Large intestine (tissue), 3 donors: ENCODE measurements at regions not wholly inside any gene's neighbourhood (a gene's known extent, or its start where the extent isn't known, plus 50 kb on each side); places are given as distances from the start of the nearest gene placed in this dataset.

Source experiments
- DNase-seq, 2 donors: peaks; one replicate each; pipeline versions ENCODE4 v3.0.0 to v3.0.0-alpha.2; 2013
- H3K27ac ChIP-seq: one replicate; pipeline ENCODE4 v1.5.1; 2013; ENCODE audit warnings: low read length
- H3K27me3 ChIP-seq: 2 replicates; pipeline ENCODE4 v1.6.1; 2013; ENCODE audit warnings: low read length; ENCODE audit not compliant: control insufficient read depth, insufficient read depth
- H3K36me3 ChIP-seq: 2 replicates; pipeline ENCODE4 v1.6.1; 2013; ENCODE audit warnings: low read length; ENCODE audit not compliant: control insufficient read depth, insufficient read depth
- H3K4me1 ChIP-seq: one replicate; pipeline ENCODE4 v1.6.1; 2013; ENCODE audit warnings: low read length; ENCODE audit not compliant: control insufficient read depth, insufficient read depth
- H3K4me3 ChIP-seq: one replicate; pipeline ENCODE4 v1.5.1; 2013; ENCODE audit warnings: low read length
- H3K9me3 ChIP-seq: one replicate; pipeline ENCODE4 v1.6.1; 2013; ENCODE audit warnings: mild to moderate bottlenecking, low read depth, low read length, moderate library complexity; ENCODE audit not compliant: control insufficient read depth
- WGBS: methylation state at CpG from one replicate; pipeline ENCODE4 v1.1.5; 2013; ENCODE audit warnings: low lambda C conversion rate; ENCODE audit not compliant: insufficient coverage; 5-methylcytosine and 5-hydroxymethylcytosine counted together

DNA sequence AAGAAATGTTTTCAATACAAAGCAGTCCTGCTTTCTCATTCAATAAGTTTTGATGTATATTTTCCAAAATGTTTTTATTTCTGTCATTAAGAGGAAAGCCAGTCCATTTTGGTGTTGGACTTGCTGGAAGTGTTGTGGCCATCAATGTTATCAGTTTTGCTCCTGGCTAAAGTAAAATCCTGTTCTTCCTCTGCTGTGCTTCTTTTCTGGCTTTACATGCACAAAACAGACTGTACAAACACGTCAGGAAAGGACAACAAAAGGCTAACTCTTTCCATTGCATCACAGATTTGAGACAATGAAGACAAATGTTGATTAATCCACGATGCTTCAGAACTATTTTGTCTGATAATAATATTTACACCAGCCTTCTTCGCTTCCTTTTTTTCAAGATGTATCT, 735.4 kb downstream of the LTN1 start:
- Histone ChIP-seq H3K4me3 (no peak overlapping the region), H3K27me3 (no peaks in the 10 kb centered on the region), H3K9me3 (peaks cover 4% of the 10 kb centered on the region), H3K27ac (peak overlapping the region; percentile 72), H3K4me1 (peaks cover 20% of the 10 kb centered on the region), H3K36me3 (no peaks in the 10 kb centered on the region)
- 49% methylated on average over 3 of the region's 3 CpGs for WGBS
- DNase-seq = peak in 1 of 2 donors; percentile 35

DNA sequence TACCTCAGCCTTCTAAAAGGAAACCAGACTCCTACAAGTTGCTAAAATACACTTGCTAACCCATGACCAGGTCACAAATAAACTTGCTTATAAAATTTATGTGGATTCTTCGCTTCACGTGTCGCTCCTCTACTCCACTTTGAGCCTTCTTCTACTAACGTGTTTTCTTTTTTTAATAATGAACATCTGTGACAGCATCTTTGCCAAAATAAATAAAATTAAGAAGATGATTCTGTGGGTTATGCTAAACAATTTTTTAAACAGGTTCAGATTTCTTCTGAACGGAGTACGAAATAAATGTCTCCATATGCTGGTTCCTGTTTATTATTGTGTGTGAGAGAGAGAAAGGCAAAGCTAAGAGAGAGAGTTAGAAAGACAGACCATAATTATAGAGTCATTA, 735.8 kb downstream of the LTN1 start:
- Histone ChIP-seq H3K9me3 (peaks cover 2% of the 10 kb centered on the region), H3K27ac (peak overlapping the region; percentile 72), H3K27me3 (no peaks in the 10 kb centered on the region), H3K36me3 (no peaks in the 10 kb centered on the region), H3K4me3 (no peak overlapping the region), H3K4me1 (peaks cover 20% of the 10 kb centered on the region)
- no peak for DNase-seq
- WGBS = 86% methylated on average over 2 of the region's 6 CpGs

DNA sequence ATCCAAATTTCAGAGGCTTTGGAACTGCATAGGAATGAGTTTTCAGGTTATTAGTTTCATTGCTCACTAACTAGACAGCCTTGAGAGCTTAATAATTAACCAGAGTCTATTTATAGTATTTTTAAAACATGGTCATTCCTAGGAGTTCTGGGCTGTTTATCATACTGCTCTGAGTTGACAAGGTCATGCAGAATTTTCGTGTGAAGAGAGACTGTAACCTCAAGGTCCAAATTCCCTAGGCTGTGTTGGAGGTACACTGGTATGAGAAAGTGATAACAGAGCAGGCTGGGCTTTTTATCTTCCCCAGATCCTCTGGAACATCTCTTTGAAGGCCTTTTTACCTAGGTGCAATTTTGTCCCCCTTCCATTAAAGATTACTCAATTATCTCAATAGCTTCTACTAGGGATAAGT, 736.3 kb downstream of the LTN1 start:
- H3K4me1 ChIP-seq = peaks cover 20% of the 10 kb centered on the region
- H3K4me3 ChIP-seq = no peak overlapping the region
- no peaks in the 10 kb centered on the region for H3K27me3 ChIP-seq
- H3K36me3 ChIP-seq = no peaks in the 10 kb centered on the region
- H3K9me3 ChIP-seq = peaks cover 2% of the 10 kb centered on the region
- WGBS = no CpG with 5 or more reads among the region's 1 CpG
- DNase-seq = peak; percentile 90 to 95
- peak overlapping the region; percentile 72 for H3K27ac ChIP-seq

DNA sequence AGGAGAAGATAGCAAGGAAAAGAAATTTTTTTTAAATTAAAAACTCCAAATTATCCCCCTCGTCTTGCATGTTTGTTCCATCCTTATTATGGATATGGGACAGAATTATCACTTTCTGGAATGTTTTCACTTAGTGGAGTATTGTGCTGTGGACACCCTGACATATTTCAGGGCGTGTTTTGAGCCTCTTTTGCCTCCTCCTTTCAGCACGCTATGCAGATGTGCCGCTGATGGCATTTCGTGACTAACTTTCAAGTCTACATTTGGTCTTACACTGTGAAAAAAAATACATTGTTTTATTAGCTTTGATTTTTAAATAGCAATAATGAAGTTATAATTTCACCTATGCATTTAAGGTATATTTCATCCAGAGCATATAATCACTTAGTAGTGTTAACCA, 738.7 kb downstream of the LTN1 start:
- peaks cover 2% of the 10 kb centered on the region for H3K9me3 ChIP-seq
- 86% methylated on average over 1 of the region's 5 CpGs for WGBS
- H3K4me3 ChIP-seq = no peak overlapping the region
- no peak for DNase-seq
- no peak overlapping the region for H3K27ac ChIP-seq
- peaks cover 20% of the 10 kb centered on the region for H3K4me1 ChIP-seq
- no peaks in the 10 kb centered on the region for H3K27me3 ChIP-seq
- no peaks in the 10 kb centered on the region for H3K36me3 ChIP-seq

DNA sequence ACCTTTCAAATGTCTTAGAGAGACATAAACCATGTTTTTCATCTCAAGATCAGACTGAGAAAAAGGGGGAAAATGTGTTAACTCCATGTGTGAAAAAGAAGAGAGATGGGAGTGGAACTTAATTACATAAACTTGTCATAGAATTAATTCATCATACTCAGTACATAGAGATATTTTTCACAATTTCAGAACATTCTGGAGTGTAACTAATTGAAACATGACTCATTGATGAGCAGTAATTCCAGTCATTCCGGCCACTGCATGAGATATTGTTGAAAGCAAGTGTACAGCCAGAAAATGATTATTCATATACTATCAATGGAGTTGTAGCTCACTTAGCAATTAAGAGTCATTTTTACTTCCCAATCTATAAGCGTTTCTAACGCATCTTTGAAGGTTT, 739.3 kb downstream of the LTN1 start:
- no CpG with 5 or more reads among the region's 3 CpGs for WGBS
- no peak overlapping the region for H3K27ac ChIP-seq
- H3K4me3 ChIP-seq = no peak overlapping the region
- no peaks in the 10 kb centered on the region for H3K27me3 ChIP-seq
- peaks cover 20% of the 10 kb centered on the region for H3K4me1 ChIP-seq
- no peaks in the 10 kb centered on the region for H3K36me3 ChIP-seq
- no peak for DNase-seq
- H3K9me3 ChIP-seq = peaks cover 2% of the 10 kb centered on the region

DNA sequence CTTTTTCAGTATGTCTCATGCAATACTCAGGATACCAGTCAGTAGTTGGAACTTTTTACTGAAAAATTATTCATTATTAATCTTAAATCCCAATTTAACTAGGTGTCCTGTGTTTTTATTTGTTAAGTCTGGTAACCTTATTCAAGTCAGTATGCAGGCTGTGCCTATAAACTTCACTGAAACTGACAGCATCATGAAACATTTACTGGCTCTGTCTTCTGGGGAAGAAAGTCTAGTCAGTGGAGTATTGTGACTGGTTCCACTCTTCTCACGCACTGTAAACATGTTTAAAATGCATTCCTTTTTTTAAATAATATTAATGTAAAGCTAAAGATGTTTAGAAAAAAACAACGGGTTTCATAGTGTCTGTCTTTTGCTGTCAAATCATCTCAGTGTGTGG, 739.7 kb downstream of the LTN1 start:
- peaks cover 2% of the 10 kb centered on the region for H3K9me3 ChIP-seq
- H3K4me1 ChIP-seq = peaks cover 16% of the 10 kb centered on the region
- no peak overlapping the region for H3K4me3 ChIP-seq
- WGBS = 92% methylated on average over 2 of the region's 2 CpGs
- no peak for DNase-seq
- no peaks in the 10 kb centered on the region for H3K36me3 ChIP-seq
- H3K27me3 ChIP-seq = no peaks in the 10 kb centered on the region
- H3K27ac ChIP-seq = no peak overlapping the region

DNA sequence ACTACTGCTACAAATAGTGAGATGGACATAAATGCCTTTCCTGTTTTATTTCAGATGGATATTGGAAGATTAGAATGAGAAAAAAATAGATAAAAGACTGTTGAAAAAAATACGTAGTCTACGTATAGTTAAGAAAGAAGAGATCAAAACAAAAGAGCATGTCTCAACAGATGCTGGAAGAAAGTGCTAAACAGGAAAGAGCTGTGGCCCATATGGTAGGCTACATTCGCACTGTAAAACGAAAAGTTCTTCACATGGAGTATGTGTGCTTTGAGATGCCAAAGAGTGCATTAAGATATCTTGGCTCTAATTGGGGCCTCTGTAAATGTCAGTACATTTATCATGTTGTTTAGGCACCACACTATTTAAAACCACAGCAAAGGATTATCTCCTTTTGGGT, 741.7 kb downstream of the LTN1 start:
- H3K27ac ChIP-seq = no peak overlapping the region
- peaks cover 3% of the 10 kb centered on the region for H3K4me1 ChIP-seq
- 100% methylated on average over 2 of the region's 4 CpGs for WGBS
- no peaks in the 10 kb centered on the region for H3K36me3 ChIP-seq
- H3K4me3 ChIP-seq = no peak overlapping the region
- no peaks in the 10 kb centered on the region for H3K27me3 ChIP-seq
- no peak for DNase-seq
- H3K9me3 ChIP-seq = peaks cover 2% of the 10 kb centered on the region

DNA sequence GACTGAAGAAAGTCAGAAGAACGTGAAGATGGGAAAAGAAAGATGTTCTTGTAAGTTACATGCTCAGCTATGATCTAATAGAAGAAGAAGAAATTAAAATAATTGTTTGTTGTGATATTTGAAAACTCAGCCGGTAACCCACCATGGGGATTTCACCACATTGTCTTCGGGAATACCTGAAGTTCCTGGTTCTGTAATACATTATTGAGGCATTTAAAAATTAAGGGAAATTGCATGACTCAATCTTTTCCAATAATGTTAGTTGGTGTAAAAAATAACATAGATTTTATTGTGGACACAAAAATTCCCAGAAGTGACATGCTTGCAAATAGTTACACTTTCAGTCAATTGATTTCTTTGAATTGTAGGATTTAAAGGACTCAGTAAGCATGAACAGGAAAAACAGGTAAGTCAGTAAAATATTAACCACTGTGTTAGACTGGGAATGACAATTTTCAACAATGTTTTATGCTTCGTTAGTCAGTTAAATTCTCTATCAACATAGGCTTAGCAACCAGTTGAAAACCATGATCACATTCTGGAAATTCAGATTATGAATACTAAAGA, 745.1 kb downstream of the LTN1 start:
- Histone ChIP-seq H3K9me3 (no peaks in the 10 kb centered on the region), H3K4me1 (no peaks in the 10 kb centered on the region), H3K36me3 (no peaks in the 10 kb centered on the region), H3K27ac (peak overlapping the region; percentile 27), H3K4me3 (no peak overlapping the region), H3K27me3 (no peaks in the 10 kb centered on the region)
- DNase-seq = peak in 1 of 2 donors; percentile 51
- 100% methylated on average over 2 of the region's 4 CpGs for WGBS

DNA sequence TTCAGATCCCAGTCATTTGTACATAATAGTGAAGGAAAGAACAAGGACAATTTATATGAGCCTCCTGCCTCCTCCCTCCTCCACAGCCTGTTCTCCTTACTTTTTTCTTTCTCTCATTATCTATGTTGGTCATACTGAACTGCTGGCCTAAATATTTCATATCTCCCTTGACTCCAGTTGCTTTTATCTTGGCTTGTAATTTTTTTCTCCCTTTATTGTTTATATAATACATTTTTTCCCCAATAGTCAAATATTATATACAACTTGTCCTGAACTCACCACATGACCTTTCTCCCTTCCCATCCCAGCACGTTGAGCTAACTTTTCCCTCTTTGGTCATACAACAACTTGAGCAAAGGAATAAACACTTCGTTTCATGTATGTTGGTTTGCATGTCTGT, 752.1 kb downstream of the LTN1 start:
- Histone ChIP-seq H3K27ac (no peak overlapping the region), H3K4me3 (no peak overlapping the region), H3K27me3 (no peaks in the 10 kb centered on the region), H3K36me3 (no peaks in the 10 kb centered on the region), H3K4me1 (no peaks in the 10 kb centered on the region), H3K9me3 (no peaks in the 10 kb centered on the region)
- no peak for DNase-seq
- WGBS = no CpG with 5 or more reads among the region's 2 CpGs

DNA sequence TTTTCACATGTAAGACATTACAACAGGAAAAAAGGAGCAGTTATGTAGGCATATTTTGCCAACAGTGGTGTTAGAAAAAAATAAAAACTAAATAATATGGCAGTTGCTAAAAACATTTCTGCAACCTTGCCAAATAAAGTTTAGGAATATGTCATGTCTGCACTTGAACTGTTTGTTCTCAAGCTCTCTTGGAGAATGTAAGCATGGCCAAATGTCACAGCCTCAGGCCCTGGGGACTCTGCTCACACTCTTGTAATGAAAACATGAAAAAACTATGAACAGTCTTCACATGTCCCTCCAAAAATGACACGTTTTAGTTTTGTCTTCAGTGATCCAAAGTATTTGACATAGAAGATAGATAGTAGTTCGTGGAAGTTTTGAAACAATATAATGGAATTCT, 753.3 kb downstream of the LTN1 start:
- 65% methylated on average over 2 of the region's 2 CpGs for WGBS
- H3K27ac ChIP-seq = no peak overlapping the region
- H3K27me3 ChIP-seq = no peaks in the 10 kb centered on the region
- DNase-seq = no peak
- H3K4me1 ChIP-seq = no peaks in the 10 kb centered on the region
- no peaks in the 10 kb centered on the region for H3K9me3 ChIP-seq
- no peaks in the 10 kb centered on the region for H3K36me3 ChIP-seq
- no peak overlapping the region for H3K4me3 ChIP-seq

DNA sequence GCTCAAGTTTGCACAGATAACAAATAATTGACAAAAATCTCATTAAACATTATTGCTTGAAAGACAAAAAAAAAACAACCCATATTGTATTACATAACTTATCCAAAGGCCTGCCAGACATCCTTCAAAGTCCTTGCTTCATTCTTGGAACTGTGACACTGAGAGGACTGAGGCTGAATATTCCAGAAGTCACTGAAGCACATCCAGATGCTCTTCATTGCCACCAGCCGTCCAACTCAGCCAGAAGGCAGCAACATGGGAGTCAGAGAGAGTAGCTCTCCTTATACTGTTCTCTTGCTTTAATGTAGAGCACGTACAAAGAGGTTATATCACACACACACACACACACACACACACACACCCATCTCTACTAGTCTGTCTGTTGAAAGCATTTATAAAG, 755.0 kb downstream of the LTN1 start:
- no peak overlapping the region for H3K27ac ChIP-seq
- no CpG with 5 or more reads among the region's 2 CpGs for WGBS
- no peaks in the 10 kb centered on the region for H3K36me3 ChIP-seq
- no peaks in the 10 kb centered on the region for H3K4me1 ChIP-seq
- no peaks in the 10 kb centered on the region for H3K27me3 ChIP-seq
- DNase-seq = no peak
- H3K4me3 ChIP-seq = no peak overlapping the region
- no peaks in the 10 kb centered on the region for H3K9me3 ChIP-seq
